ENCODE measurements at regions not wholly inside any gene's neighbourhood (a gene's known extent, or its start where the extent isn't known, plus 50 kb on each side); places are given as distances from the start of the nearest gene placed in this dataset.

DNA sequence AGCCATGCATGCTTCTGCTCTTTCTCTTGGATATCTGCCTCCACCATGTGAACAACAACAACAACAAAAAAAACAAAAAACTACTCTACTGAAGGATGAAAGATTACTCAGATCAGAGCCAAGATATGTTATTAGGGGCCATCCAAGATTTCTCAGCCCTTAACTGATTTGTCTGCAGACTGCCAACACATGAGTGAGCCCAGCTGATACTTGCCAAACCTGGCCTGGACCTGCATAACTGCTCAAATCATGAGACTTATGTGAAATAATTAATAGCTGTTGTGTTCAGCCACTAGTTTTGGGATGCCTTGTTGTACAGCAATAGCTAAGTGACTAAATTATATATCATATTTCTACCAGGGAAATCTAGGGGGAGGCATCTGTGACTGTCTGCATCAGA is 334.5 kb upstream of the SORCS1 start:
- H3K9me1 ChIP-seq (ENCODE audit: insufficient read depth, low read length) = no peaks in the 10 kb centered on the region
- ChIA-PET CTCF (no interaction called here), POLR2A (ENCODE audit: unreplicated experiment) (no interaction called here)
- no peak overlapping the region for H3K4ac ChIP-seq (ENCODE audit: low read depth, low read length)
- H2AFZ ChIP-seq (replicated peaks; ENCODE audit: low read length, poor library complexity) = no peak overlapping the region
- H3K79me1 ChIP-seq (ENCODE audit: low read depth in 1 of 2, low read length in 2 of 2) = no peaks in the 10 kb centered on the region
- H3K18ac ChIP-seq (ENCODE audit: low read depth, low read length) = no peak overlapping the region
- dilution Hi-C loops (cut with HindIII; ENCODE audit: low sequenced_read_pairs, unreplicated experiment) = no loop called here
- no peak overlapping the region for H2AK5ac ChIP-seq (ENCODE audit: low read depth, low read length)
- no peak overlapping the region for H4K91ac ChIP-seq (ENCODE audit: insufficient read depth, low read depth, low read length)
- BruUV-seq (replicated peaks) = no TSS peak
- in situ Hi-C loops (cut with MboI; ENCODE audit: low sequenced_read_pairs) = no loop called here
- H2BK5ac ChIP-seq (ENCODE audit: low read depth, low read length, poor library complexity, severe bottlenecking) = no peak overlapping the region
- H3K27me3 ChIP-seq (ENCODE audit: control insufficient read depth, insufficient read depth, low read length) = no peaks in the 10 kb centered on the region
- no peak overlapping the region for H3K14ac ChIP-seq (replicated peaks; ENCODE audit: low read depth, low read length)
- no peak overlapping the region for H3K23ac ChIP-seq (ENCODE audit: low read depth, low read length)
- no peak overlapping the region for H2BK120ac ChIP-seq (ENCODE audit: low read depth, low read length)
- no peaks in the 10 kb centered on the region for H3K36me3 ChIP-seq (ENCODE audit: control insufficient read depth, insufficient read depth, low read length)
- no peak overlapping the region for H3K4me3 ChIP-seq (ENCODE audit: insufficient read depth, low read depth, low read length)
- H4K20me1 ChIP-seq (ENCODE audit: insufficient read depth, low read length) = no peaks in the 10 kb centered on the region
- no peak overlapping the region for H2BK15ac ChIP-seq (ENCODE audit: low read depth, low read length)
- H3K4me1 ChIP-seq (ENCODE audit: control insufficient read depth, insufficient read depth, low read length) = no peaks in the 10 kb centered on the region
- no peak overlapping the region for H3K4me2 ChIP-seq (ENCODE audit: low read depth, low read length)
- H3K27ac ChIP-seq (ENCODE audit: insufficient read depth, low read length) = no peak overlapping the region
- peaks cover 5% of the 10 kb centered on the region for H3K9me3 ChIP-seq (ENCODE audit: control insufficient read depth, insufficient read depth, low read length)
- DNase-seq (no peak), ATAC-seq (ENCODE audit: low read depth) (no peak)
- intact Hi-C loops (cut with micrococcal nuclease) = no loop called here
- H3K56ac ChIP-seq (ENCODE audit: extremely low read depth, insufficient read depth, low read length) = no peak overlapping the region
- no peak overlapping the region for H4K5ac ChIP-seq (ENCODE audit: low read depth, low read length)
- no peak overlapping the region for H4K8ac ChIP-seq (ENCODE audit: low read depth in 2 of 2, low read length in 2 of 2)
- TF ChIP-seq SMC3 (IDR thresholded peaks at IDR 0.05; ENCODE audit: low read depth, low read length) = no peak
- H2BK20ac ChIP-seq (ENCODE audit: low read depth, low read length) = no peak overlapping the region
- no peak overlapping the region for H3K9ac ChIP-seq (ENCODE audit: low read depth, low read length)
- no peak overlapping the region for H2AK9ac ChIP-seq (replicated peaks; ENCODE audit: low read depth, low read length, poor library complexity)

All from IMR-90 (cell line).